ENCODE measurements at regions not wholly inside any gene's neighbourhood (a gene's known extent, or its start where the extent isn't known, plus 50 kb on each side); places are given as distances from the start of the nearest gene placed in this dataset.

DNA sequence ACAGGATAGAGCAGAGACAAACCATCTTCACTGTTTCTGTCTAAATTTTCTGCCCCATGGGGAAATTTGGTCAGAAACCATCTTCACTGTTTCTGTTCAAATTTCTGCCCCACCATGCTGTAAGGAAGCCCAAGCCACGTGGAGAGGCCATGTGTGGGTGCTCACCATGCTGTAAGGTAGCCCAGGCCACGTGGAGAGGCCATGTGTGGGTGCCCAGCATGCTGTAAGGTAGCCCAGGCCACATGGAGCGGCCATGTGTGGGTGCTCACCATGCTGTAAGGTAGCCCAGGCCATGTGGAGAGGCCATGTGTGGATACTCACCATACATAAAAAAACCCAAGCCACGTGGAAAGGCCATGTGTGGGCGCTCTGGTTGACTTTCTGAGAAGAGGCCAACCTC lies 1088.7 kb upstream of the AUTS2 start:
- DNase-seq, result no peak

DNA sequence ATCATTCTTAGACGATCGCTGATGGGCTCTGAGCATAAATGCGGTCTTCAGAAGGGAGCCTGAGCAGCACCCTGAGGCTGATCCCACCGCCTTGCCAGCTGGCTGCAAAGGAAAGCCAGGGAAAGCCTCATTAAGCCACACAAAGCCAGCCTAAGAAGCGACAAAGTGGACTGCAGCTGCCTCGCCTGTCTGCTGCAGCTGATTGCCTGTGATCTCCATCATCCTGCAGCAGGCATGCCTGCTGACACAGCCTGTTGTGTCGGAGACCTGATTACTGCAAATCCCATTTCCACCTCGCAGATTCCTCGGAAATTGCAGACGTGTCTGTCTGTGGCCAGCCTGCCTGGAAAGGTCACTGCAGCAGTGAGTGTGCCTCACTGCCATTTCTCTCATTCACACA lies 1087.0 kb upstream of the AUTS2 start:
- DNase-seq, result peak; percentile 30

DNA sequence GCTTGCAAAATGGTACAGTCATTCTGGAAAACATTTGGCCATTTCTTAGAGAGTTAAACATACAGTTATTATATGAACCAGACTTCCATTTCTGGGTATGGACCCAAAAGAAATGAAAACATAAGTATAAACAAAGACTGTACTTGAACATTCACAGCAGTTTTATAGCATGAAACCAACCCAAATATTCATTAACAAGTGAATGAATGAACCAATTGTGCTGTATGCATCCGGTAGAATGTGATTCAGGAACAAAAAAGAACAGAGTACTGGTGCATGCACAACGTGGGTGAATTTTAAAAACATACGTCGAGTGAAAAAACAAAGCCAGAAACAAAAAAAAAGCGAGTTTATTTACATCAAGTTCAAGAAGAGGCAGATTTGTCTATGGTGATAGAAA lies 1085.8 kb upstream of the AUTS2 start:
- DNase-seq, result no peak

DNA sequence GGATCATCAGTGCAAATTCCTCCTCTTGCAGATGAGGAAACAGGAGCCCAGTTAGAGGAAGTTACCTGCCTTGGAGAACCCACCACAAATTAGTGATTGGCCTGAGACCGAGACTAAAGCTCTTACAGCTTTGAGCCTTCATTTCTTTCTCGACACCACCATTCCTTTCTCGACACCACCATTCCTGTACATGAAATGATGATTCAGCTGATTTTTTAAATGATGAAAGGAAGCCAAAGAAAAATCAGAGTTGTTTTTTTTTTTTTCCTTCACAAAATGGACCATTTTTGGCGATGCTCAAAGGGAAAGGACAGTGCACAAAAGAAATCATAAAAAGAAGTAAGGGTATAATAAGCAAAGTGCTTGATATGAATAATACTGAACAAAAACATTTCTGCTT lies 1080.2 kb upstream of the AUTS2 start:
- no peak for DNase-seq

DNA sequence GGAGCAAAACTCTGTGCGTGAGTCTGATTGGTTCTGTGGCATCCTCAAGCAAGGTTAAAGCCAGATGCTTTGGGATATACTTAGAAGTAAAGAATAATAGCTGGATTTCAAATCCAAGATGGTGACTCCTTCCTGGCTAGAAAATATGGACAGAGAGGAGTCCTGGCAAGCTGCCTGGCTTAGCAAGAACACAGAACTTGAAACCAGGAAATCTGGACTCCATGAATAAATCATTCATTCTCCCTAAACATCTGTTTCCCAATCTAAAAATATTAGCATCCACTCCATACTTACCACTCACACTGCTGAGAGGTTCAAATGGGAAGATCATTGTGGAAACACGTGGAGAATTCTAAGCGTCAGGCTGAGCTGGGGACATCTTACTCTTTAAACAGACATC lies 1074.1 kb upstream of the AUTS2 start:
- DNase-seq, result no peak

DNA sequence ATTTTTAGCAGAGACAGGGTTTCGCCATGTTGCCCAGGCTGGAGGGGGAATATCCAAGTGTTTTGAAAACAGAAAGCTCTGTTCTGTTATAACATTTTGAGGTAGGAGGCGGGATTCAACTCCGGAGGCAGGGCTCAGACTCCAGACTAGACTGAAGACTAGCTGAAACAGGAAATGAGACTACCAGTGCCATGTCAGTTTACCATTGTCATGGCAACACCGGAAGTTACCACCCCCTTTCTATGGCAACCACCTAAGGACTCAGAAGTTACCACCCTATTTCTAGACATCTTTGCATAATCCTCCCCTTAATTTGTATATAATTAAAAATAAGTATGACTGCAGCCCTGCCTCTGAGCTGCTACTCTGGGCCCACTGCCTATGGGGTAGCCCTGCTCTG lies 1069.1 kb upstream of the AUTS2 start:
- no peak for DNase-seq

DNA sequence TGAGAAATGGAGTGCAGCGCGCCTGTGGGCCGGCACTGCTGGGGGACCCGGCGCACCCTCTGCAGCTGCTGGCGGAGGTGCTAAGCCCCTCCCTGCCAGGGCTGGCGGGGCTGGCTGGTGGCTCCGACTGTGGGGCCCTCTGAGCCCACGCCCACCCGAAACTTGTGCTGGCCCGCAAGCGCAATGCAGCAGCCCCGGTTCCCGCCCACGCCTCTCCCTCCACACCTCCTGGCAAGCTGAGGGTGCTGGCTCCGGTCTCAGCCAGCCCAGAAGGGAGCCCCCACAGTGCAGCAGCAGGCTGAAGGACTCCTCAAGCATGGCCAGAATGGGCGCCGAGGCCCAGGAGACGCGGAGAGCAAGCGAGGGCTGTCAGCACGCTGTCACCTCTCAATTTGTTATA lies 1063.0 kb upstream of the AUTS2 start:
- peak; percentile 61 for DNase-seq

DNA sequence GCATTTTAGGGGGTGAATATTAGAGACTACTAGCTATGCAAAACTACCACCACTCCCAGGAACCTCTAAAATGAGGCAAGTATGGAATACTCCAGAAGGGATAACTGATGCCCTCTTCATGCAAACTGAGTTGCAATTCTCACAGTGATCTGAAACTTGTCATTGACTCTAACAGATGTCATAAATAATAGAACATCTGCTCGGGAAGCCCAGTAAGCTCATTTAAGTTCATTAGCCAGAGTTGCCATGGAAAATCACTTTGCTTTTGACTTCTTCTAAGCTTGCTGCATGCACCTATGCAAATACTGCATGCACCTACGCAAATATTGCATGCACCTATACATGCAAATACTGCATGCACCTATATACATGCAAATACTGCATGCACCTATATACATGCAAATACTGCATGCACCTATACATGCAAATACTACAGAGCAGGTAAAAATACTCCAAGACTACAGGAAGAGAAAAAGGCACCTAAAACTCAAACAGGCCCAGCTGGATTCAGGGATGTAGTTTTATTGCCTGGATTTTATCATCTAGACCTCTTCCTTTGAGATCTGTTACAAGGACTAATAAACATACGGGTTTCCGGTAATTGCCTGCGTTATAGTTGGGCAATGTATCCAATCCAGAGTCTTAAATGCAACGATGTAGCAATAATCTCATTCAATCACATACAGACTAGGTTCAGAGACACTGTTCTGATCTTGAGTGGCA lies 1061.1 kb upstream of the AUTS2 start:
- DNase-seq, result peak; percentile 63

DNA sequence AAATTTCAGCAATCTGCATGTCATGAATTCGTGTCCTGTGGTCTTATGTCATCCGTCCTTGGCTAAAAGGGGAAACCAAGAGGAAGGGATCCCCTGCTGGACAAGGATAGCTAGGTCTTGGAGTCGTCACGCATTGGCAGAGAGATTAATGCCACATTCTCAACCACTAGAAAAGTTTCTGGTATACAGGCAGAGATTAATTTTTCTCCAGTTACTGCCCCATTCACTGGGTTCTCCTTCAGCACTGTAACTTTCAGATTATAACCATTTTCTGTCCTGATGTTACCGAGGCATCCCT lies 1060.6 kb upstream of the AUTS2 start:
- DNase-seq, result no peak

DNA sequence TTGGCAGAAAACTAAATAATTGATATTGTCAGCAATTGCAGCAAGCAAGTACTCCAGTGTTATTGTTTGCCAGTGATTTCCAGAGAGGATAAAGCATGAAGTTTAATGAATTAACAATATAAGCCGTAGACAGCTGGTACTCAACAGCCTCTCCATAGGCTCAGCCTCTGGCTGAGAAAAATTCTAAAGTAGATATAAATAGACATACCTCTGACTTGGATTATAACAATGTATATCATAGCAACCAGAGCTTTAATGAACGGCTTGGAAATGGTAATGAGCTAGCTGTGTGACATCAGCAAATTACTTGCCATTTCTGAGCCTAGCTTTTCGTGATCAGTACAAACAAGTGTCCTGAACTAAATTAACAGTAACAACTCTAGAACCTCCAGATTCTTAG lies 1055.4 kb upstream of the AUTS2 start:
- peak; percentile 17 for DNase-seq

DNA sequence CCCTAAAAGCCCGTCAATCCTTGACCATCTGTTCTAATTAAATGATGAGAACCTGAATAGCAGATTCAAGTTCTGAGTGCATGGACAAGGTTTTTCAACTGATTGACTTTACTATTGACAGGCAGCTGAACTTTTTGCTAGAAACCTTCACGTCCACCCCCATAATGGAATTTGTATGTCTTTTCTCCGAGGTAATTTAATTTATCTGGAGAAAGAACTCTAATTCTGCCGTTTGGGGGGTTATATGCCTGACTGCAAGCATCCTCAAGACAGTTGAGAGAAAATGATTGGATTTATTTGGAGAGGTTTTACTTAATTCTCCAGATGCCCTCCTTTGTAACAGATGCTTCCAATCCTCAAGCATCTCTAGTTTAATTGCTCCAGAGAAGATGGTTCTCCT lies 1053.4 kb upstream of the AUTS2 start:
- peak; percentile 77 for DNase-seq

DNA sequence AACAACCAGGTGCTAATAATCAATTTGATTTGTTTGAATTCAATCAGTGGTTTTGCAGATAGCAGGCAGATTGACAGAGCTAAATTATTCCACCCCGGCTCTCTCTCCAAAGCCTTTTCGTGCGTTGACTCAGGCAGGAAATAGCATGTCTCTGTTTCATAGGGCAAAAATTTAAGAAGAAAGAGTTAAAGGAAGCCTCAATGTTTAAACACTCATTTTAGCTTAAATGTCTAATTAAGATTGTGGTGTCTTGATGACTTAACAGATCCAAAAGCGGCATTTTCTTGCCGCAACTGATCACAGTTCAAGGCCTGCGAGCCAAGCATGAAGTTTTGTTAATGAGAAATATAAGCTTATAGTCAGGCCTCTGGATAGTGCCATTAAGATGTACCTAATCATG lies 1051.1 kb upstream of the AUTS2 start:
- DNase-seq, result no peak

DNA sequence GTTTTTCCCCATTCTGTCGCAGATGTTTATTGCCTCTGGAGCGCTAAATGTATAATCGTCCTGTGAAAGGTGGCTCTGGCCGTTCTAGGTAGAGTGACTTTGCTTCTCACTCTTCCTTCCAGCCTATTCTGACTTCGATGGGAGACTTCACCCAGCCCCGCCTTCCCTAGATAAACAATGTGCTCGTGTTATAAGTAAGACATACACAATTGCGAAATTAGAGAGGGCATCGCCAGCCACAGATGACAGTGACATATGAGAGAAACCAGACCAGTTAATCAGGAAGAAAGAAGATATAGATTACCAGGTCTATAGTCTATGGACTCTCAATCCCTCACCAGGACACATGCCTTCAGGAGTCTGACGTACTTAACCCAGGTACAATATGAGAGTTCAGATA lies 1050.5 kb upstream of the AUTS2 start:
- DNase-seq, result peak; percentile 40

DNA sequence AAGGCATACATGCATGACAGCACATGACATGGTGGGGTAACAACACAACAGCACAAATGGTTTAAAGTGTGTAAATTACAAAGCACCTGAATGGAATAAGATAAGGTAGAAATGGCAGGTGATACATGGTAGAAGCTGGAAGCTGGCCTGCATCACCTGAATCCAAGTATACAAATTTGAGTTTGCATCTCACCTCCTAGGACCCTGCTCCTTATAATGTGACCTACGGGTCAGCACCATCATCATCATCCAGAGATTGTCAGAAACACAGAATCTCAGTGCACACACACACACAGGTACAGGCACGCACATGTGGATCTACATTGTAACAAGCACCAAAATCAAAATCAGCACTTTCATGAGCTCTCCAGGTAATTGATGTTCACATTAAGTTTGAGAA lies 1048.2 kb upstream of the AUTS2 start:
- DNase-seq, result no peak

DNA sequence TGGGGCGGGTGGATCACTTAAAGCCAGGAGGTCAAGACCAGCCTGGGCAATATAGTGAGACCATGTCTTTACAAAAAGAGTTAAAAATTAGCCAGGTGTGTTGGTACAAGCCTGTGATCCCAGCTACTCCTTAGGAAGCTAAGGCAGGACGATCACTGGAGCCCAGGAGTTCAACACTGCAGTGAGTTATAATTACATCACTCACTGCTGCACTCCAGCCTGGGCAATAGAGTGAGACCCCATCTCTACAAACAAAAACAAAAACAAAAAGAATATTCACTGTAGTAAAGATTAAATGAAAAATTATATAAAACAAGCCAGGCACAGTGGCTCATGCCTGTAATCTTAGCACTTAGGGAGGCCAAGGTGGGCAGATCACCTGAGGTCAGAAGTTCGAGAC lies 1047.6 kb upstream of the AUTS2 start:
- no peak for DNase-seq

DNA sequence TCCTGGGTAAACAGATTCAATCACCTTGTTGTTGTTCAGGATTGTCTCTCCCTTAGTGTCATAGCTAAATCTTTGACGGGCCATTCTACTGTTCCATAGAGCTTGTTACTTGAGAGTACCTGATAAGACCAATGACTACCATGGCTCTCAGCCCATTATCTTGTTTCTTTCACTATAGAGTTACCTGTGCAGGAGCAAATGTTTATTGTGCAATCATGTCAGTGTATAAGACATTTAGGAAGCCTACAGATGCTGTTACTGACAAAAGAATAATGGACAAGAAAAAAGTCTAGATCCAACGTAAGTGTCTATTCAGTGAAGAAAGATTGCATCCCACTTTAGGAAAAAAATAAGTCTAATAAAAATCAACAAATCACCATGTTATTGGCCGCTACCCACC lies 1041.7 kb upstream of the AUTS2 start:
- DNase-seq, result no peak

DNA sequence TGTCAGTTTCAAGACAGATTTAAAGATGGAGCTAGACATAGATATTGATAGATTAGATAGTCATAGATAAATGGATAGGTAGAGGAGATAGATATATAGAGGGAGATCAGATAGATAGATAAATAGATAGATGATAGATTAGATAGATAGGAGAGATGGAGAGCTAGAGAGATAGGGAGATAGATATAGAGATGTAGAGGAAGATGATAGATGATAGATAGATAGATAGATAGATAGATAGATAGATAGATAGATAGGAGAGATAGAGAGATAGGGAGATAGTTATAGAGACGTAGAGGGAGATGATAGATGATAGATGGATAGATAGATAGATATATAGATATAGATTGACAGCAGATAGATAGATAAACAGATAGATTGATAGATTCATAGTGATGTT lies 1038.8 kb upstream of the AUTS2 start:
- no peak for DNase-seq

DNA sequence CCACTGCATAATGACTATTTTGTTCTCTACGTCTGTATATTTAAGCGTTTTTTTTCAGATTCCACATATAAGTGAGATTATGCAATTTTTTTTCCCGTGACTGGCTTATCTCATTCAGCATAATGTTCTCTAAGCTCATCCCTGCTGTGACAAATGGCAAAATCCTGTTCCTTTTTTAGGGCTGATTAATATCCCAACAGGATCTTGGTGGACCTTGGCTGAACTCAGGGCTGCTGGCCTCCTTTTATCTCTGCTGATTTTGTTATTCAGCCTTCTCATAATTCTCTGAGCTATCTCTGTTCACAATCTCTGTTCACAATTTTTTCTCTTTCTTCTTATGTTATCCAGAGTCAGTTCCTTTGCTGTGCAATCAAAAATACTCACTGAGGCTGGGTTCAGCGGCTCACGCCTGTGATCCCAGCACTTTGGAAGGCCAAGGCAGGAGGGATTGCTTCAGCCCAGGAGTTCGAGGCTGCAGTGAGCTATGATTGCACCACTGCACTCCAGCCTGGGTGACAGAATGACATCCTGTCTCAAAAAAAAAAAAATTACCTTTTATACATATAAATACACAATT lies 1035.9 kb upstream of the AUTS2 start:
- DNase-seq, result no peak

DNA sequence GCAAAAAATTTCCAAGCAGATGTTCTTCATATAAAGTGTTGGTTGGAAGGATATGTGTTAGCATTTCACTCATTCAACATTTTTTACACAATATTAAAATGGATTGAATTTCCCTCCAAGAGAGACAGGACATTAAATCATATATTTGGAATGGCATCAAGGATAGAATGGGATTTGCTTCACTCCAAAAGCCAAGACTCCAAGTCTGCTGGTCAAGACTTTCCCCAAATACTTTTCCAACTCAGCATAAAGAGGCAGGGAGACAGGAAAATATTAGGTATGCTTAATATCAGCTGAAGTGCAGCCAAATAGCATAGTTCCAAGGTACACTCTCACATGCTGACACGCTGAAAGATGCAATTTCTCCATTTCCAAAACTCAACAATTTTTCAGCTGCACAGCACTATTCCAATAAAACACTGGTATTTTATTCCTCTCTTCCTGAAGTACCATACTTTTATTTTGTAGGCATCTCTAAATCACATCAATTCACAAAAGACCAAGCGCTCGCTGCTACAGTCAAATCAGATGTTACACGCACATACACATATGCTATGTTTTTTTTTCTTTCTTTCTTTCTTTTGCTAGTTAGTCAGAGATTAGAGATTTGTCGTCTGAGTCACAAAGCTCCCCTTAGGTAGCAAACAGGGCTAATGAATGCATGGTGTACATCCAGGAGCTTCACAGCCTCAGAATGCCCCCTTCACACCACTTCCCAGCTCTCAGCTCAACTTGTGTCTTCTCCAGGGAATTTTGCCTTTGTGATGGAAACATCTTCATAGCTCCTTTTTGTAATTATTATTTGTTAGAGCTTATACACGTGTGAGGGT lies 1033.8 kb upstream of the AUTS2 start:
- no peak for DNase-seq

DNA sequence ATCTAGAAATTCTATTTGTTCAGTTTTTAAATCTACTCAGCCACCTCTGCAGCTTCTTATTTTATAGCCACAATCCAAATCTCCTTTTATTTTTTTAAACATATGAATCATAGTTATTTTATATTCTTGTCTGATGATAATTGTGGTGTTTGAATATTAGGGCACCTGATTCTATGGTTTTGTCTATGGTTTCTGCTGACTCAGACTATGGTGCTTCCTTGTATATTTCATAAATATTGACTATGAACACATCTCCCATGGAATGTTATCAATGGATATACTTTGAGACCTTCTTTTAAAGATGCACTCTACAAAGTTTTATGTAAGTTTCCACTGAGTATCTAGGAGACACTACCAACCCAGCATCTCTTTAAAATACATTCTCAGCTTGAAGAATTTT lies 1027.0 kb upstream of the AUTS2 start:
- no peak for DNase-seq

DNA sequence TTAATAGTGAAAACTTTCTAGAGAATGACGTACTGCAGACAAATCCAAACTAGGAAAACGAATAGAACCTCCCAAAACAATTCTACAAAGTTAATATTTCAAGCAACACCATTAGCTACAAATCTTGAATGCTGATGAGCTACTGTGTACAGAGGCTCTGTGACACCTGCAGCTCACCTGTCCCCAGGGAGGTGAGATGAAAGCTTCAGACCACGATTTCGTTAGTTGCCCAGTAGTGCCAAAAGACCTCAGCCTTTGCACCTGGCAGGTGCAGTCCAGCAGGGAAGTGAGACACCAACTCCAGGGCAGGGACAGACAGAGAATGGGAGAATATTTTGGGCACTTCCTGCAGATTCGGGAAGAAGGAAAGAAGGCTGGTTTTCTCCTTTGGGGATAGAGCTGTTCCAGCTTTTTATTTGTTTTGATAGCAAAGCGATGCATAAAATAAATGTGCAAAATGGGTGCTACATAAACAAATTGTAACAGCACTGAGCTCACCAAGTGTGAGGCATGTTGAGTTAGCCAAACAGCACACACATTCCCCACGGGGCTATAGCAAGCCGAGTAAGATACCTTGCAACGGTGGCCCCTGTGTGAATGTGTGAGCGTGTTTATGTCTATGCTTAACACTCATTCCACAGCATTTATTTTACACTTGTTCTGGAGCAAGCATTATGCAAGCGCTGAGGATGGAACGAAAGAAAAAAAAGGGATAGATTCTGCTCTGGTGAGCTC lies 1024.8 kb upstream of the AUTS2 start:
- peak; percentile 57 for DNase-seq

DNA sequence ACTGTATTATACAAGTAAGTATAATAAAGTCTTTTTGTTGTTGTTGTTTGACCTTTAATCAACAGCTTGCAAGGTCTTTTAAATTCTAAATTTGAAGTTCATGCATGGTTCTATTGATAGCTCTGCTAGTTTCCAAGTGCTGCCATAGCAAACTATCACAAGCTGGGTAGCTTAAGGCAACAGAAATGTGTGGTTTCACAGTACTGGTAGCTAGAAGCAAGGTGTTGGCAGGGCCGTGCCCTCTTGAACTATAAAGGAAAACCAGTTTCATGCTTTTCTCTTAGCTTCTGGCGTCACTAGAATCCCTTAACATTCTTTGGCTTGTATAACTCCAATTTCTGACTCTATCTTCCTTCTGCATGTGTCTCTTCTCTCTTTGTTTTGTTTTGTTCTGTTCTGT lies 1021.9 kb upstream of the AUTS2 start:
- DNase-seq, result no peak

DNA sequence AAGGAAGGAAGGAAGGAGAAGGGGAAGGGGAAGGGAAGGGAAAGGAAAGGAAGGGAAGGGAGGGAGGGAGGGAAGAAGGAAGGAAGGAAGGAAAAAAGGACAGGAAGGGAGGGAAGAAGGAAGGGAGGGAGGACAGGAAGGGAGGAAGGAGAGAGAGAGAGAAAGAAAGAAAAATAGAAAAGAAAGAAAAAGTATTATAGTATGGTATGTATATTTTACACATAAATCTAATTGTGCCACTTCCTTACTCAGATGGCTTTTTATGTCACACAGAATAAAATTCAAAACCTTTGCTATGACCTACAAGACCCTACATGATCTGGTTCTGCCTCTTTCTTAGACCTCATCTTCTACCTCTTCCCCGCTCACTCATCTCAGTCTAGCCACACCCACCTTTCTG lies 1016.9 kb upstream of the AUTS2 start:
- no peak for DNase-seq

DNA sequence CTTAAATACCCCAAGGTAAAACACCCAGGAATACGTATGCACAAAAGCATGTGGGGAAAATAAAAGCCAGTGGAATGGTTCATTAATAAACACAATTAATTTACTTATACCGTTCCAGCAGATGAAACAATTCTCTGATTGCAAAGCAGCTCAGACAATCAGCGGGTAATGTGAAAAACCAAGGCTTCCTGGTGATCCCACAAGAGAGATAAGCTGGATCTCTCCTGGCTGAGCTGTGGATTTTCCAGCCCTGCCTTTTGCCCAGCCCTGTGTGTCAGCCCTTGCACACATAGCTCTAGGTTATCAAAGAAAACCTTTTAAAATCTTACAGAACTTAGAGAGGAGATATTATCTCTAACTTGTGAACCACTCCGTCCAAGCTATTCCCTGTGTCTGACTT lies 1010.7 kb upstream of the AUTS2 start:
- no peak for DNase-seq
